KMS-11 (cell line): ENCODE measurements at regions not wholly inside any gene's neighbourhood (a gene's known extent, or its start where the extent isn't known, plus 50 kb on each side); places are given as distances from the start of the nearest gene placed in this dataset.

Experiments
- H2AFZ ChIP-seq: fragments of 200-600 bp; sonication (generic); 2 replicates; pipeline ENCODE4 v1.6.1; 2016; ENCODE audit warnings: antibody characterized with exemption, mixed run types, low read depth
- H3K27ac ChIP-seq: fragments of 200-600 bp; sonication (generic); 2 replicates; pipeline ENCODE4 v1.6.1; 2016; ENCODE audit warnings: mild to moderate bottlenecking, mixed run types
- H3K27me3 ChIP-seq: fragments of 200-600 bp; sonication (generic); 2 replicates; pipeline ENCODE4 v1.6.1; 2017; ENCODE audit warnings: mild to moderate bottlenecking, low read depth, mixed run types, moderate library complexity; ENCODE audit not compliant: insufficient read depth
- H3K36me3 ChIP-seq: fragments of 200-600 bp; sonication (generic); 2 replicates; pipeline ENCODE4 v1.6.1; 2017; ENCODE audit warnings: mild to moderate bottlenecking, mixed run types; ENCODE audit not compliant: insufficient read depth
- H3K4me1 ChIP-seq: fragments of 200-600 bp; sonication (generic); 2 replicates; pipeline ENCODE4 v1.6.1; 2016; ENCODE audit warnings: mild to moderate bottlenecking, low read depth, mixed run types; ENCODE audit not compliant: poor library complexity, severe bottlenecking
- H3K4me2 ChIP-seq: fragments of 200-600 bp; sonication (generic); 2 replicates; pipeline ENCODE4 v1.7.0; 2016; ENCODE audit warnings: mild to moderate bottlenecking, mixed run types
- H3K4me3 ChIP-seq: fragments of 200-600 bp; sonication (generic); IDR thresholded peaks from 2 replicates; pipeline ENCODE4 v1.6.1; 2017; ENCODE audit warnings: low read depth, low read length, mixed read lengths; ENCODE audit not compliant: insufficient read depth
- H3K79me2 ChIP-seq: fragments of 200-600 bp; sonication (generic); 2 replicates; pipeline ENCODE4 v1.6.1; 2016; ENCODE audit warnings: low read depth, mixed run types; ENCODE audit not compliant: insufficient read depth
- H3K9ac ChIP-seq: fragments of 200-600 bp; sonication (generic); 2 replicates; pipeline ENCODE4 v1.6.1; 2016; ENCODE audit warnings: mild to moderate bottlenecking, mixed run types
- H4K20me1 ChIP-seq: fragments of 200-600 bp; sonication (generic); 2 replicates; pipeline ENCODE4 v1.6.1; 2016; ENCODE audit warnings: mild to moderate bottlenecking, mixed run types; ENCODE audit not compliant: insufficient read depth
- TF ChIP-seq, protein P1 (sequence below): fragments of 200-600 bp; sonication (generic); conservative IDR thresholded peaks from 2 replicates; pipeline ENCODE4 v1.6.1; 2017; ENCODE audit warnings: low read depth, mild to moderate bottlenecking, antibody characterized with exemption, low read length, moderate library complexity, mixed read lengths

DNA sequence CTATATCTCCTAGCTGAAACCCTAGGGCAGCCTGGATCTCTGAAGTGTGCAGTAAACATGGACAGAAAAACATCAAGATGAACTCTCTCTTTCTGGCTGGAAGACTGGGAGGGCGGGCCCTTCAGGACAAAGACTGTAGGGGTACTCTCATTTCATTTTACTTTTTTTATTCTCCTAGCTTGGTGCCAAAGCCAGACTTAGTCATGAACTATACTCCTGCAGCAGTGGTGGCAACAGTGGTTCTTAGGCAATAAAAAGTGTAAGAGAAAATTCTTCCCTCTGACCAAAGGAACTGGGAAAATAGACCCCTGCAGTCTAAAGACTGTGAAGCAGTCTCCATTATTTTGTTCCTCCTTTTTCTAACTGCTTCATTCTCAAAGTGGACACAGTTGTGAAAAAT lies 213.8 kb upstream of the JUN start:
- no peaks in the 10 kb centered on the region for H3K36me3 ChIP-seq
- H3K27ac ChIP-seq, result no peak overlapping the region
- no peak overlapping the region for H3K4me2 ChIP-seq
- H3K9ac ChIP-seq, result no peak overlapping the region
- no peak overlapping the region for H2AFZ ChIP-seq
- H3K27me3 ChIP-seq, result no peaks in the 10 kb centered on the region
- no peaks in the 10 kb centered on the region for H4K20me1 ChIP-seq
- H3K4me1 ChIP-seq, result peaks cover 19% of the 10 kb centered on the region
- H3K79me2 ChIP-seq, result no peaks in the 10 kb centered on the region
- TF ChIP-seq, protein P1, sequence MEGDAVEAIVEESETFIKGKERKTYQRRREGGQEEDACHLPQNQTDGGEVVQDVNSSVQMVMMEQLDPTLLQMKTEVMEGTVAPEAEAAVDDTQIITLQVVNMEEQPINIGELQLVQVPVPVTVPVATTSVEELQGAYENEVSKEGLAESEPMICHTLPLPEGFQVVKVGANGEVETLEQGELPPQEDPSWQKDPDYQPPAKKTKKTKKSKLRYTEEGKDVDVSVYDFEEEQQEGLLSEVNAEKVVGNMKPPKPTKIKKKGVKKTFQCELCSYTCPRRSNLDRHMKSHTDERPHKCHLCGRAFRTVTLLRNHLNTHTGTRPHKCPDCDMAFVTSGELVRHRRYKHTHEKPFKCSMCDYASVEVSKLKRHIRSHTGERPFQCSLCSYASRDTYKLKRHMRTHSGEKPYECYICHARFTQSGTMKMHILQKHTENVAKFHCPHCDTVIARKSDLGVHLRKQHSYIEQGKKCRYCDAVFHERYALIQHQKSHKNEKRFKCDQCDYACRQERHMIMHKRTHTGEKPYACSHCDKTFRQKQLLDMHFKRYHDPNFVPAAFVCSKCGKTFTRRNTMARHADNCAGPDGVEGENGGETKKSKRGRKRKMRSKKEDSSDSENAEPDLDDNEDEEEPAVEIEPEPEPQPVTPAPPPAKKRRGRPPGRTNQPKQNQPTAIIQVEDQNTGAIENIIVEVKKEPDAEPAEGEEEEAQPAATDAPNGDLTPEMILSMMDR, result no peak
- H3K4me3 ChIP-seq, result no peak overlapping the region

DNA sequence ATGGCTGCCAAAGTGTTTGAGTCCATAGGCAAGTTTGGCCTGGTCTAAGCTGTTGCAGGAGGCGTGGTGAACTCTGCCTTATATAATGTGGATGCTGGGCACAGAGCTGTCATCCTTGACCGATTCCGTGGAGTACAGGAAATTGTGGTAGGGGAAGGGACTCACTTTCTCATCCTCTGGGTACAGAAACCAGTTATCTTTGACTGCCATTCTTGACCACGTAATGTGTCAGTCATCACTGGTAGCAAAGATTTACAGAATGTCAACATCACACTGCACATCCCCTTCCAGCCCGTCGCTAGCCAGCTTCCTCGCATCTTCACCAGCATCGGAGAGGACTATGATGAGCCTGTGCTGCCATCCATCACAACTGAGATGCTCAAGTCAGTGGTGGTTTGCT lies 215.8 kb upstream of the JUN start:
- H4K20me1 ChIP-seq, result no peaks in the 10 kb centered on the region
- no peak overlapping the region for H3K4me3 ChIP-seq
- H3K79me2 ChIP-seq, result no peaks in the 10 kb centered on the region
- no peak overlapping the region for H3K27ac ChIP-seq
- H3K27me3 ChIP-seq, result no peaks in the 10 kb centered on the region
- H3K4me1 ChIP-seq, result peaks cover 23% of the 10 kb centered on the region
- H3K4me2 ChIP-seq, result no peak overlapping the region
- no peaks in the 10 kb centered on the region for H3K36me3 ChIP-seq
- no peak overlapping the region for H3K9ac ChIP-seq
- TF ChIP-seq, protein P1, result no peak
- H2AFZ ChIP-seq, result no peak overlapping the region

DNA sequence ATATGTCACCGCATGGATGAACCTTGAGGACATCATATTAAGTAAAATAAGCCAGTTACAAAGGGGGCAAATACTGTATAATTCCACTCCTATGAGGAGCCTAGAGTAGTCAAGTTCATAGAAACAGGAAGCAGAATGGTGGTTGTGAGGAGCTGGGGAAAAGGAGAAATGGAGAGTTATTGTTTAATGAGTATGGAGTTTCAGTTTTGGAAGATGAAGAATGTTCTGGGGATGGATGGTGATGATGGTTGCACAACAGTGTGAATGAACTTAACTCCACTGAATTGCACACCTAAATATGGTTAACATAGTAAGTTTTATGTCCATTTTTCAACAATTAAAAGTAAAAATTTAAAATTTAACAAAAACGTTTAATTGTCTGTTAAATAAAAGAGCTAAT lies 220.9 kb upstream of the JUN start:
- no peak overlapping the region for H3K27ac ChIP-seq

DNA sequence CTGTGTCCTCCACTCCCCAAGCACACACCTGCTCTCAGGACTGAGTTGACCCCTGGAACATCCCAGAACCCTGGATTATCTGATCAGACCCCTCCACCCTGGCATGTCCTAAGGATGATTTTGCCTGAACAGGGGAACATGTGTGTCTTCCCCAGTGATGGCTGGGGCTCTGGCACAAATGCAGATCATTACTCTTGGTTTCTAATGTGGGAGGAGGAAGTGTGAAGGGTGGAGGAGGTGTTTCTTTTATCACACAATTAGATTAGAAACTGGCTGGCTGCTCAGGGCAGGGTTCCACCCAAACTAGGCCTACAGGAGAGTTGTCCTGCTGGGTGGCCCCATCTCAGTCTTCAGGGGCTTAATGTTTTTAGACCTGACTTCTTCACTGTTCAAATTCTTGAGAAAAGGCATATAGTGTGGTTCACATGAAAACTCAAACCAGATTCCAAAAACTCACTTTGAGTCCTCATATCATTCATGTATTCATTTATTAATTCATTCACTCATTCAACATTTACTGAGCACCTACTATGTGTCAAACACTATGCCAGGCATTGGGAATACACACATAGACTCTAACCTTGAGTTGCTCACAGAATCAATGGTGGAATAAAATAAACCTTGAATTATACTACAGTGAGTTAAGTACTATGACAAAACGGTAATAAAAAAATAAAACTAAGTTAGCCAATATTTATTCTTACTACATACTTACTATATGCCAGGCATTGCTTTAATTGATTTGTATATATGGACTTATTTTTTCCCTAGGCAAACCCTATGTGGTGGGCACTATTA lies 221.8 kb upstream of the JUN start:
- H3K4me2 ChIP-seq, result peak overlapping the region; percentile 33; the same call in 1 of the 2 replicates
- H2AFZ ChIP-seq, result no peak overlapping the region
- H3K4me3 ChIP-seq, result no peak overlapping the region
- no peaks in the 10 kb centered on the region for H3K79me2 ChIP-seq
- no peak overlapping the region for H3K9ac ChIP-seq
- H3K36me3 ChIP-seq, result no peaks in the 10 kb centered on the region
- H3K27me3 ChIP-seq, result no peaks in the 10 kb centered on the region
- no peak overlapping the region for H3K27ac ChIP-seq
- H3K4me1 ChIP-seq, result peaks cover 48% of the 10 kb centered on the region
- H4K20me1 ChIP-seq, result no peaks in the 10 kb centered on the region
- TF ChIP-seq, protein P1, result no peak

More for the DNA sequence above, 220.9 kb upstream of the JUN start:
- no peak overlapping the region; the same call in 1 of the 2 replicates for H3K4me2 ChIP-seq
- H3K79me2 ChIP-seq, result no peaks in the 10 kb centered on the region
- no peaks in the 10 kb centered on the region for H3K27me3 ChIP-seq
- peaks cover 48% of the 10 kb centered on the region for H3K4me1 ChIP-seq
- TF ChIP-seq, protein P1, result no peak
- H4K20me1 ChIP-seq, result no peaks in the 10 kb centered on the region
- H3K4me3 ChIP-seq, result no peak overlapping the region
- no peaks in the 10 kb centered on the region for H3K36me3 ChIP-seq
- H2AFZ ChIP-seq, result no peak overlapping the region
- H3K9ac ChIP-seq, result no peak overlapping the region
